Loucy (cell line): ENCODE measurements at regions not wholly inside any gene's neighbourhood (a gene's known extent, or its start where the extent isn't known, plus 50 kb on each side); places are given as distances from the start of the nearest gene placed in this dataset.

ENCODE experiments used
- EZH2phosphoT487 ChIP-seq: fragments of 200-600 bp; IDR thresholded peaks from 2 replicates; pipeline ENCODE4 v1.6.1; 2018; ENCODE audit warnings: antibody characterized with exemption, mild to moderate bottlenecking, moderate library complexity, borderline replicate concordance
- TF ChIP-seq, protein P1 (sequence below): fragments of 200-600 bp; sonication (generic); conservative IDR thresholded peaks from 2 replicates; pipeline ENCODE4 v1.5.1; 2014; ENCODE audit warnings: mild to moderate bottlenecking, antibody characterized with exemption, low read length

DNA sequence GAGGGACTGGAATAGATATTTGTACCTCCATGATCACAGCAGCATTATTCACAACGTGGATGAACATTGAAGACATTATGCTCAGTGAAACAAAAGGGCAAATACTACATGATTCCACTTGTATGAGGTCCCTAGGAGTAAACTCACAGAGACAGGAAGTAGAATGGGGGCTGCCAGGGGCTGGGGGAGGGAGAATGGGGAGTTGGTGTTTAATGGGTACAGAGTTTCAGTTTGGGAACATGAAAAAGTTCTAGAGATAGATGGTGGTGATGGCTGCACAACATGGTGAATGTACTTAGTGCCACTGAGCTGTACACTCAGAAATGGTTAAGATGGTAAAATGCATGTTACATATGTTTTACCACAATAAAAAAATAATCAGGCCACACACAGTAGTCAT is 164.3 kb upstream of the RREB1 start:
- TF ChIP-seq, protein P1, sequence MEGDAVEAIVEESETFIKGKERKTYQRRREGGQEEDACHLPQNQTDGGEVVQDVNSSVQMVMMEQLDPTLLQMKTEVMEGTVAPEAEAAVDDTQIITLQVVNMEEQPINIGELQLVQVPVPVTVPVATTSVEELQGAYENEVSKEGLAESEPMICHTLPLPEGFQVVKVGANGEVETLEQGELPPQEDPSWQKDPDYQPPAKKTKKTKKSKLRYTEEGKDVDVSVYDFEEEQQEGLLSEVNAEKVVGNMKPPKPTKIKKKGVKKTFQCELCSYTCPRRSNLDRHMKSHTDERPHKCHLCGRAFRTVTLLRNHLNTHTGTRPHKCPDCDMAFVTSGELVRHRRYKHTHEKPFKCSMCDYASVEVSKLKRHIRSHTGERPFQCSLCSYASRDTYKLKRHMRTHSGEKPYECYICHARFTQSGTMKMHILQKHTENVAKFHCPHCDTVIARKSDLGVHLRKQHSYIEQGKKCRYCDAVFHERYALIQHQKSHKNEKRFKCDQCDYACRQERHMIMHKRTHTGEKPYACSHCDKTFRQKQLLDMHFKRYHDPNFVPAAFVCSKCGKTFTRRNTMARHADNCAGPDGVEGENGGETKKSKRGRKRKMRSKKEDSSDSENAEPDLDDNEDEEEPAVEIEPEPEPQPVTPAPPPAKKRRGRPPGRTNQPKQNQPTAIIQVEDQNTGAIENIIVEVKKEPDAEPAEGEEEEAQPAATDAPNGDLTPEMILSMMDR = no peak
- no peak for TF ChIP-seq EZH2phosphoT487
